GM21723 (cell line): ENCODE measurements at regions not wholly inside any gene's neighbourhood (a gene's known extent, or its start where the extent isn't known, plus 50 kb on each side); places are given as distances from the start of the nearest gene placed in this dataset.

Source experiments
- ATAC-seq: cut with Tn5 transposase; IDR thresholded peaks from one replicate; pipeline ENCODE4 v1.9.1; 2021; ENCODE audit warnings: mild to moderate bottlenecking, moderate library complexity; ENCODE audit not compliant: unreplicated experiment

- no peak for ATAC-seq
Observed at GRCh38 chr3:36248374-36248773, 131.9 kb upstream of the STAC start.

GRCh38 chr3:36250191-36250590 is 130.1 kb upstream of the STAC start:
- no peak for ATAC-seq

- ATAC-seq = no peak
Observed at GRCh38 chr3:36257158-36257852, 123.0 kb upstream of the STAC start.

- no peak for ATAC-seq
Observed at GRCh38 chr3:36258421-36258820, 121.9 kb upstream of the STAC start.

- no peak for ATAC-seq
Observed at GRCh38 chr3:36259580-36259979, 120.7 kb upstream of the STAC start.

GRCh38 chr3:36269274-36269673 is 111.0 kb upstream of the STAC start:
- ATAC-seq = no peak

- no peak for ATAC-seq
Observed at GRCh38 chr3:36282766-36283165, 97.5 kb upstream of the STAC start.

- ATAC-seq = no peak
Observed at GRCh38 chr3:36295296-36295695, 85.0 kb upstream of the STAC start.

- ATAC-seq = no peak
Observed at GRCh38 chr3:36297195-36297594, 83.1 kb upstream of the STAC start.

GRCh38 chr3:36298188-36298587 is 82.1 kb upstream of the STAC start:
- no peak for ATAC-seq

- ATAC-seq = no peak
Observed at GRCh38 chr3:36302158-36302509, 78.2 kb upstream of the STAC start.

- ATAC-seq = no peak
Observed at GRCh38 chr3:36302626-36303025, 77.7 kb upstream of the STAC start.

- ATAC-seq = no peak
Observed at GRCh38 chr3:36303286-36303685, 77.0 kb upstream of the STAC start.

- ATAC-seq = no peak
Observed at GRCh38 chr3:36305929-36306520, 74.3 kb upstream of the STAC start.

- no peak for ATAC-seq
Observed at GRCh38 chr3:36309092-36309491, 71.2 kb upstream of the STAC start.

GRCh38 chr3:36312351-36312750 is 68.0 kb upstream of the STAC start:
- ATAC-seq = no peak

GRCh38 chr3:36317915-36318314 is 62.4 kb upstream of the STAC start:
- ATAC-seq = peak; percentile 89

GRCh38 chr3:36318621-36319200 is 61.6 kb upstream of the STAC start:
- ATAC-seq = no peak

- ATAC-seq = no peak
Observed at GRCh38 chr3:36319680-36320079, 60.6 kb upstream of the STAC start.
